SK-N-SH (cell line): ENCODE measurements at regions not wholly inside any gene's neighbourhood (a gene's known extent, or its start where the extent isn't known, plus 50 kb on each side); places are given as distances from the start of the nearest gene placed in this dataset.

Experiments
- CTCF ChIA-PET: fragments of 300-600, 350-600 bp; formaldehyde crosslinking; extraction: SDS; loops from one replicate; lab custom pipeline; 2021; lab: Yijun Ruan, JAX
- POLR2A ChIA-PET: fragments of 350-600 bp; sonication (Branson Sonifier 250); formaldehyde crosslinking; extraction: SDS; loops from one replicate; lab custom pipeline; 2020; ENCODE audit warnings: antibody characterized with exemption, inconsistent platforms; lab: Yijun Ruan, JAX
- DNase-seq: peaks from one replicate; pipeline ENCODE4 v3.0.0; 2012
- H2AFZ ChIP-seq: fragments of 200-600 bp; sonication (generic); 2 replicates; pipeline ENCODE4 v1.8.1; 2016; ENCODE audit warnings: antibody characterized with exemption, mild to moderate bottlenecking, low read depth
- H3F3A ChIP-seq: fragments of 200-600 bp; sonication (generic); replicated peaks from 2 replicates; pipeline ENCODE3; 2016; ENCODE audit warnings: antibody characterized with exemption, mild to moderate bottlenecking; ENCODE audit not compliant: insufficient read depth
- H3K27ac ChIP-seq, 2 experiments: fragments of 200-500 bp in 1 of 2; fragments of 200-600 bp in 1 of 2; sonication (Bioruptor generic) in 1 of 2; sonication (generic), shearing (Covaris generic) in 1 of 2; 2 replicates each; pipeline versions ENCODE4 v1.5.1 to v1.6.1; 2014 to 2016; ENCODE audit warnings: low read depth in 2 of 2, inconsistent platforms in 1 of 2, low read length in 1 of 2, mild to moderate bottlenecking in 1 of 2, mixed read lengths in 1 of 2
- H3K27me3 ChIP-seq: fragments of 200-600 bp; sonication (generic), shearing (Covaris generic); 2 replicates; pipeline ENCODE4 v1.6.1; 2016; ENCODE audit warnings: mixed run types; ENCODE audit not compliant: insufficient read depth
- H3K36me3 ChIP-seq, 2 experiments: fragments of 200-500 bp in 1 of 2; fragments of 200-600 bp in 1 of 2; sonication (Bioruptor generic) in 1 of 2; sonication (generic) in 1 of 2; replicated peaks in 1 of 2; 2 replicates each; pipeline versions ENCODE3 to v1.5.1; 2014 to 2016; ENCODE audit warnings: low read length in 1 of 2, mild to moderate bottlenecking in 1 of 2; ENCODE audit not compliant: insufficient read depth in 2 of 2, control insufficient read depth in 1 of 2
- H3K4me1 ChIP-seq, 2 experiments: fragments of 200-500 bp in 1 of 2; fragments of 200-600 bp in 1 of 2; sonication (Bioruptor generic) in 1 of 2; sonication (generic), shearing (Covaris generic) in 1 of 2; 2 replicates each; pipeline versions ENCODE4 v1.5.1 to v1.6.1; 2014 to 2016; ENCODE audit warnings: low read depth in 1 of 2, low read length in 1 of 2, mixed run types in 1 of 2; ENCODE audit not compliant: insufficient read depth in 2 of 2, control insufficient read depth in 1 of 2
- H3K4me2 ChIP-seq: fragments of 200-600 bp; sonication (generic), shearing (Covaris generic); 2 replicates; pipeline ENCODE4 v1.6.1; 2017; ENCODE audit warnings: mixed run types
- H3K4me3 ChIP-seq, 2 experiments: fragments of 200-500 bp in 1 of 2; fragments of 200-600 bp in 1 of 2; sonication (Bioruptor generic) in 1 of 2; sonication (generic), shearing (Covaris generic) in 1 of 2; 2 replicates each; pipeline versions ENCODE4 v1.5.1 to v1.8.1; 2014 to 2016; ENCODE audit warnings: low read depth in 2 of 2, inconsistent platforms in 1 of 2, low read length in 1 of 2, mild to moderate bottlenecking in 1 of 2, mixed read lengths in 1 of 2, moderate library complexity in 1 of 2
- H3K79me2 ChIP-seq: fragments of 200-600 bp; sonication (generic); 2 replicates; pipeline ENCODE4 v1.8.1; 2017; ENCODE audit warnings: mild to moderate bottlenecking; ENCODE audit not compliant: insufficient read depth
- H3K9ac ChIP-seq: fragments of 200-600 bp; sonication (generic); 2 replicates; pipeline ENCODE4 v1.6.1; 2017; ENCODE audit warnings: mixed run types
- H3K9me2 ChIP-seq: fragments of 200-600 bp; sonication (generic); 2 replicates; pipeline ENCODE4 v1.6.1; 2017; ENCODE audit warnings: mixed run types
- H3K9me3 ChIP-seq: fragments of 200-600 bp; sonication (generic); 2 replicates; pipeline ENCODE4 v1.6.1; 2017; ENCODE audit warnings: mixed run types, mild to moderate bottlenecking, moderate library complexity
- H4K20me1 ChIP-seq: fragments of 200-600 bp; sonication (generic); 2 replicates; pipeline ENCODE4 v1.6.1; 2017; ENCODE audit warnings: mild to moderate bottlenecking, mixed run types; ENCODE audit not compliant: insufficient read depth
- CTCF ChIP-seq: fragments of 200-600 bp; sonication (generic); IDR thresholded peaks from 2 replicates; pipeline ENCODE4 v1.6.1; 2017; ENCODE audit warnings: antibody characterized with exemption, mild to moderate bottlenecking, moderate library complexity
- EZH2phosphoT487 ChIP-seq: fragments of 200-600 bp; sonication (generic); IDR thresholded peaks from 2 replicates; pipeline ENCODE4 v1.6.1; 2017; ENCODE audit warnings: low read depth, mixed run types, mild to moderate bottlenecking, antibody characterized with exemption, moderate library complexity, borderline replicate concordance
- FOXJ3 ChIP-seq: sonication (generic); formaldehyde crosslinking; IDR thresholded peaks from 2 replicates; pipeline ENCODE4 v1.5.1; 2020; ENCODE audit warnings: mild to moderate bottlenecking, missing genetic modification reagents
- GABPA ChIP-seq: IDR thresholded peaks from 2 replicates; pipeline ENCODE4 v1.4.0; 2012; ENCODE audit warnings: low read depth, mild to moderate bottlenecking
- JUND ChIP-seq: IDR thresholded peaks from 2 replicates; pipeline ENCODE4 v1.4.0; 2012
- MXI1 ChIP-seq: IDR thresholded peaks from 2 replicates; pipeline ENCODE4 v1.6.1; 2012; ENCODE audit warnings: mild to moderate bottlenecking, low read depth, low read length, improper control_type of control experiment
- NFIC ChIP-seq: IDR thresholded peaks from 2 replicates; pipeline ENCODE4 v1.4.0; 2012; ENCODE audit warnings: borderline replicate concordance
- NRF1 ChIP-seq: IDR thresholded peaks from 2 replicates; pipeline ENCODE4 v1.6.1; 2012; ENCODE audit warnings: low read depth, mild to moderate bottlenecking, low read length
- RAD21 ChIP-seq: IDR thresholded peaks from 2 replicates; pipeline ENCODE4 v1.6.1; 2012; ENCODE audit warnings: mild to moderate bottlenecking, low read length
- REST ChIP-seq: IDR thresholded peaks from 2 replicates; pipeline ENCODE4 v1.6.1; 2012; ENCODE audit warnings: mild to moderate bottlenecking, low read depth, low read length, moderate library complexity
- RFX5 ChIP-seq: IDR thresholded peaks from 2 replicates; pipeline ENCODE4 v1.6.1; 2012; ENCODE audit warnings: mild to moderate bottlenecking, improper control_type of control experiment, low read length
- SIN3A ChIP-seq: IDR thresholded peaks from 2 replicates; pipeline ENCODE4 v1.6.1; 2012; ENCODE audit warnings: low read depth, mild to moderate bottlenecking, low read length, moderate library complexity, borderline replicate concordance
- SMC3 ChIP-seq: IDR thresholded peaks from 2 replicates; pipeline ENCODE4 v1.6.1; 2012; ENCODE audit warnings: low read depth, low read length, improper control_type of control experiment
- USF1 ChIP-seq: IDR thresholded peaks from 2 replicates; pipeline ENCODE4 v1.4.0; 2012; ENCODE audit warnings: low read depth, borderline replicate concordance
- ZBTB33 ChIP-seq: IDR thresholded peaks from 2 replicates; pipeline ENCODE4 v1.4.0; 2012; ENCODE audit warnings: low read depth, borderline replicate concordance
- WGBS: methylation state at CpG from one replicate; pipeline ENCODE4 v1.1.6; 2017; ENCODE audit warnings: low lambda C conversion rate; 5-methylcytosine and 5-hydroxymethylcytosine counted together

GRCh38 chr17:14688134-14688533 lies 387.3 kb downstream of the HS3ST3B1 start:
- no peak overlapping the region for H3K4me2 ChIP-seq
- H3K27ac ChIP-seq = no peak overlapping the region
- H2AFZ ChIP-seq = no peak overlapping the region
- WGBS = 0% methylated on average over 3 of the region's 3 CpGs
- no peak overlapping the region for H3K4me3 ChIP-seq
- no peaks in the 10 kb centered on the region for H4K20me1 ChIP-seq
- no peaks in the 10 kb centered on the region for H3K27me3 ChIP-seq
- no peaks in the 10 kb centered on the region for H3K79me2 ChIP-seq
- no peaks in the 10 kb centered on the region for H3F3A ChIP-seq
- POLR2A ChIA-PET = no interaction called here
- no peaks in the 10 kb centered on the region for H3K9me3 ChIP-seq
- CTCF ChIA-PET = interaction anchor here (0.6 kb wide), 1 partner anchor 12 kb away, joined by 3 read pairs; no protein-coding TSS in a partner anchor
- 0 out of 2 replicates have a peak, but pooled peaks cover 6% of the 10 kb centered on the region for H3K9me2 ChIP-seq
- no peak for DNase-seq
- H3K9ac ChIP-seq = no peak overlapping the region
- H3K4me1 ChIP-seq = no peaks in the 10 kb centered on the region
- TF ChIP-seq RAD21 = no peak
- no peak for TF ChIP-seq RFX5
- no peak for TF ChIP-seq REST
- no peak for TF ChIP-seq FOXJ3 (CRISPR knock-in tag)
- TF ChIP-seq USF1 = no peak
- peak; percentile 12; the same call in 1 of the 2 replicates for TF ChIP-seq CTCF
- TF ChIP-seq, all 33 proteins: peak for 1
- H3K36me3 ChIP-seq = peaks cover 0 to 4% of the 10 kb centered on the region in 2 experiments

- no peaks in the 10 kb centered on the region for H4K20me1 ChIP-seq
- no peak overlapping the region for H3K4me2 ChIP-seq
- ChIA-PET CTCF (interaction anchor here (0.9 kb wide), 1 partner anchor 17 kb away, joined by 3 read pairs; no protein-coding TSS in a partner anchor), POLR2A (no interaction called here)
- H3K9me3 ChIP-seq = no peaks in the 10 kb centered on the region
- DNase-seq = no peak
- H3K4me1 ChIP-seq = no peaks in the 10 kb centered on the region
- no peak overlapping the region for H3K27ac ChIP-seq
- H3K9ac ChIP-seq = no peak overlapping the region
- H3F3A ChIP-seq = no peaks in the 10 kb centered on the region
- no peaks in the 10 kb centered on the region for H3K79me2 ChIP-seq
- 0 out of 2 replicates have a peak, but pooled peaks cover under 1% of the 10 kb centered on the region for H3K27me3 ChIP-seq
- 6% methylated on average over 4 of the region's 4 CpGs for WGBS
- H3K9me2 ChIP-seq = no peaks in the 10 kb centered on the region
- no peaks in the 10 kb centered on the region for H3K36me3 ChIP-seq
- no peak overlapping the region for H3K4me3 ChIP-seq
- H2AFZ ChIP-seq = no peak overlapping the region
- TF ChIP-seq GABPA (no peak), REST (no peak), ZBTB33 (no peak), RFX5 (no peak), NFIC (no peak), NRF1 (no peak), EZH2phosphoT487 (no peak), SMC3 (no peak), JUND (no peak), SIN3A (no peak), MXI1 (no peak)
Measured at GRCh38 chr17:14672830-14673229, 371.9 kb downstream of the HS3ST3B1 start.
